ENCODE measurements at regions not wholly inside any gene's neighbourhood (a gene's known extent, or its start where the extent isn't known, plus 50 kb on each side); places are given as distances from the start of the nearest gene placed in this dataset.

- H3K4me1 ChIP-seq (ENCODE audit: control insufficient read depth in 5 of 5, insufficient read depth in 5 of 5, low read length in 5 of 5), result no peaks in the 10 kb centered on the region
- no peak overlapping the region for H3K4me3 ChIP-seq (ENCODE audit: low read depth in 1 of 5, low read length in 5 of 5)
- H3K27me3 ChIP-seq (ENCODE audit: control insufficient read depth in 5 of 5, insufficient read depth in 4 of 5, low read length in 5 of 5), result no peaks in the 10 kb centered on the region
- no peaks in the 10 kb centered on the region for H3K9me3 ChIP-seq (ENCODE audit: control insufficient read depth in 5 of 5, low read length in 5 of 5)
- H3K9ac ChIP-seq (ENCODE audit: low read length in 5 of 5), result no peak overlapping the region
- H3K27ac ChIP-seq (ENCODE audit: low read depth, low read length), result no peak overlapping the region
- no peaks in the 10 kb centered on the region for H3K36me3 ChIP-seq (ENCODE audit: control insufficient read depth in 5 of 5, insufficient read depth in 5 of 5, low read length in 5 of 5)
Observed at GRCh38 chr1:81525085-81525484, 275.6 kb upstream of the ADGRL2 start.

GRCh38 chr1:81519987-81520386, 280.7 kb upstream of the ADGRL2 start:
- H3K4me3 ChIP-seq (ENCODE audit: low read depth in 1 of 5, low read length in 5 of 5), result no peak overlapping the region
- H3K9me3 ChIP-seq (ENCODE audit: control insufficient read depth in 5 of 5, low read length in 5 of 5), result no peaks in the 10 kb centered on the region
- no peaks in the 10 kb centered on the region for H3K4me1 ChIP-seq (ENCODE audit: control insufficient read depth in 5 of 5, insufficient read depth in 5 of 5, low read length in 5 of 5)

GRCh38 chr1:81517987-81518386, 282.7 kb upstream of the ADGRL2 start:
- Histone ChIP-seq H3K36me3 (ENCODE audit: control insufficient read depth in 5 of 5, insufficient read depth in 5 of 5, low read length in 5 of 5) (no peaks in the 10 kb centered on the region), H3K27ac (ENCODE audit: low read depth, low read length) (no peak overlapping the region), H3K4me1 (ENCODE audit: control insufficient read depth in 5 of 5, insufficient read depth in 5 of 5, low read length in 5 of 5) (no peaks in the 10 kb centered on the region), H3K4me3 (ENCODE audit: low read depth in 1 of 5, low read length in 5 of 5) (no peak overlapping the region), H3K9me3 (ENCODE audit: control insufficient read depth in 5 of 5, low read length in 5 of 5) (no peaks in the 10 kb centered on the region), H3K9ac (ENCODE audit: low read length in 5 of 5) (no peak overlapping the region), H3K27me3 (ENCODE audit: control insufficient read depth in 5 of 5, insufficient read depth in 4 of 5, low read length in 5 of 5) (peaks cover 0 to 3% (median 0%) of the 10 kb centered on the region in 5 donors)

More at GRCh38 chr1:81519987-81520386, 280.7 kb upstream of the ADGRL2 start:
- Histone ChIP-seq H3K27me3 (ENCODE audit: control insufficient read depth in 5 of 5, insufficient read depth in 4 of 5, low read length in 5 of 5) (peaks cover 0 to 3% (median 0%) of the 10 kb centered on the region in 5 donors), H3K27ac (ENCODE audit: low read depth, low read length) (no peak overlapping the region), H3K9ac (ENCODE audit: low read length in 5 of 5) (no peak overlapping the region), H3K36me3 (ENCODE audit: control insufficient read depth in 5 of 5, insufficient read depth in 5 of 5, low read length in 5 of 5) (no peaks in the 10 kb centered on the region)

- Histone ChIP-seq H3K9ac (ENCODE audit: low read length in 5 of 5) (no peak overlapping the region), H3K27me3 (ENCODE audit: control insufficient read depth in 5 of 5, insufficient read depth in 4 of 5, low read length in 5 of 5) (peaks cover 0 to 3% (median 0%) of the 10 kb centered on the region in 5 donors), H3K4me3 (ENCODE audit: low read depth in 1 of 5, low read length in 5 of 5) (no peak overlapping the region), H3K9me3 (ENCODE audit: control insufficient read depth in 5 of 5, low read length in 5 of 5) (no peaks in the 10 kb centered on the region), H3K4me1 (ENCODE audit: control insufficient read depth in 5 of 5, insufficient read depth in 5 of 5, low read length in 5 of 5) (no peaks in the 10 kb centered on the region), H3K36me3 (ENCODE audit: control insufficient read depth in 5 of 5, insufficient read depth in 5 of 5, low read length in 5 of 5) (no peaks in the 10 kb centered on the region), H3K27ac (ENCODE audit: low read depth, low read length) (no peak overlapping the region)
Observed at GRCh38 chr1:81513796-81514354, 286.9 kb upstream of the ADGRL2 start.

- H3K27ac ChIP-seq (ENCODE audit: low read depth, low read length), result no peak overlapping the region
- no peaks in the 10 kb centered on the region for H3K9me3 ChIP-seq (ENCODE audit: control insufficient read depth in 5 of 5, low read length in 5 of 5)
- no peak overlapping the region for H3K9ac ChIP-seq (ENCODE audit: low read length in 5 of 5)
- no peaks in the 10 kb centered on the region for H3K36me3 ChIP-seq (ENCODE audit: control insufficient read depth in 5 of 5, insufficient read depth in 5 of 5, low read length in 5 of 5)
- peaks cover 0 to 3% (median 0%) of the 10 kb centered on the region in 5 donors for H3K27me3 ChIP-seq (ENCODE audit: control insufficient read depth in 5 of 5, insufficient read depth in 4 of 5, low read length in 5 of 5)
- no peak overlapping the region for H3K4me3 ChIP-seq (ENCODE audit: low read depth in 1 of 5, low read length in 5 of 5)
- H3K4me1 ChIP-seq (ENCODE audit: control insufficient read depth in 5 of 5, insufficient read depth in 5 of 5, low read length in 5 of 5), result no peaks in the 10 kb centered on the region
Observed at GRCh38 chr1:81512252-81513003, 288.3 kb upstream of the ADGRL2 start.

- Histone ChIP-seq H3K27ac (ENCODE audit: low read depth, low read length) (no peak overlapping the region), H3K36me3 (ENCODE audit: control insufficient read depth in 5 of 5, insufficient read depth in 5 of 5, low read length in 5 of 5) (no peaks in the 10 kb centered on the region), H3K27me3 (ENCODE audit: control insufficient read depth in 5 of 5, insufficient read depth in 4 of 5, low read length in 5 of 5) (no peaks in the 10 kb centered on the region), H3K9me3 (ENCODE audit: control insufficient read depth in 5 of 5, low read length in 5 of 5) (no peaks in the 10 kb centered on the region), H3K4me3 (ENCODE audit: low read depth in 1 of 5, low read length in 5 of 5) (no peak overlapping the region), H3K4me1 (ENCODE audit: control insufficient read depth in 5 of 5, insufficient read depth in 5 of 5, low read length in 5 of 5) (no peaks in the 10 kb centered on the region), H3K9ac (ENCODE audit: low read length in 5 of 5) (no peak overlapping the region)
Observed at GRCh38 chr1:81511281-81511680, 289.5 kb upstream of the ADGRL2 start.

- Histone ChIP-seq H3K27ac (ENCODE audit: low read depth, low read length) (no peak overlapping the region), H3K27me3 (ENCODE audit: control insufficient read depth in 5 of 5, insufficient read depth in 4 of 5, low read length in 5 of 5) (no peaks in the 10 kb centered on the region), H3K9ac (ENCODE audit: low read length in 5 of 5) (no peak overlapping the region), H3K9me3 (ENCODE audit: control insufficient read depth in 5 of 5, low read length in 5 of 5) (no peaks in the 10 kb centered on the region), H3K36me3 (ENCODE audit: control insufficient read depth in 5 of 5, insufficient read depth in 5 of 5, low read length in 5 of 5) (no peaks in the 10 kb centered on the region), H3K4me3 (ENCODE audit: low read depth in 1 of 5, low read length in 5 of 5) (no peak overlapping the region), H3K4me1 (ENCODE audit: control insufficient read depth in 5 of 5, insufficient read depth in 5 of 5, low read length in 5 of 5) (no peaks in the 10 kb centered on the region)
Observed at GRCh38 chr1:81510701-81511100, 290.0 kb upstream of the ADGRL2 start.

- no peak overlapping the region for H3K27ac ChIP-seq (ENCODE audit: low read depth, low read length)
Observed at GRCh38 chr1:81509594-81509993, 291.1 kb upstream of the ADGRL2 start.

GRCh38 chr1:81506699-81507098, 294.0 kb upstream of the ADGRL2 start:
- Histone ChIP-seq H3K4me1 (ENCODE audit: control insufficient read depth in 5 of 5, insufficient read depth in 5 of 5, low read length in 5 of 5) (no peaks in the 10 kb centered on the region), H3K27me3 (ENCODE audit: control insufficient read depth in 5 of 5, insufficient read depth in 4 of 5, low read length in 5 of 5) (no peaks in the 10 kb centered on the region), H3K4me3 (ENCODE audit: low read depth in 1 of 5, low read length in 5 of 5) (no peak overlapping the region), H3K9ac (ENCODE audit: low read length in 5 of 5) (no peak overlapping the region), H3K36me3 (ENCODE audit: control insufficient read depth in 5 of 5, insufficient read depth in 5 of 5, low read length in 5 of 5) (no peaks in the 10 kb centered on the region), H3K27ac (ENCODE audit: low read depth, low read length) (no peak overlapping the region), H3K9me3 (ENCODE audit: control insufficient read depth in 5 of 5, low read length in 5 of 5) (no peaks in the 10 kb centered on the region)

More at GRCh38 chr1:81509594-81509993, 291.1 kb upstream of the ADGRL2 start:
- Histone ChIP-seq H3K9me3 (ENCODE audit: control insufficient read depth in 5 of 5, low read length in 5 of 5) (no peaks in the 10 kb centered on the region), H3K4me3 (ENCODE audit: low read depth in 1 of 5, low read length in 5 of 5) (no peak overlapping the region), H3K4me1 (ENCODE audit: control insufficient read depth in 5 of 5, insufficient read depth in 5 of 5, low read length in 5 of 5) (no peaks in the 10 kb centered on the region), H3K36me3 (ENCODE audit: control insufficient read depth in 5 of 5, insufficient read depth in 5 of 5, low read length in 5 of 5) (no peaks in the 10 kb centered on the region), H3K27me3 (ENCODE audit: control insufficient read depth in 5 of 5, insufficient read depth in 4 of 5, low read length in 5 of 5) (no peaks in the 10 kb centered on the region), H3K9ac (ENCODE audit: low read length in 5 of 5) (no peak overlapping the region)

- Histone ChIP-seq H3K27me3 (ENCODE audit: control insufficient read depth in 5 of 5, insufficient read depth in 4 of 5, low read length in 5 of 5) (no peaks in the 10 kb centered on the region), H3K9ac (ENCODE audit: low read length in 5 of 5) (no peak overlapping the region), H3K4me1 (ENCODE audit: control insufficient read depth in 5 of 5, insufficient read depth in 5 of 5, low read length in 5 of 5) (no peaks in the 10 kb centered on the region), H3K9me3 (ENCODE audit: control insufficient read depth in 5 of 5, low read length in 5 of 5) (no peaks in the 10 kb centered on the region), H3K27ac (ENCODE audit: low read depth, low read length) (no peak overlapping the region), H3K4me3 (ENCODE audit: low read depth in 1 of 5, low read length in 5 of 5) (no peak overlapping the region), H3K36me3 (ENCODE audit: control insufficient read depth in 5 of 5, insufficient read depth in 5 of 5, low read length in 5 of 5) (no peaks in the 10 kb centered on the region)
Observed at GRCh38 chr1:81505831-81506230, 294.9 kb upstream of the ADGRL2 start.
